Omental fat pad (tissue), 3 donors: ENCODE measurements at regions not wholly inside any gene's neighbourhood (a gene's known extent, or its start where the extent isn't known, plus 50 kb on each side); places are given as distances from the start of the nearest gene placed in this dataset.

ENCODE experiments used
- ATAC-seq: fragments of 150-250 bp; one replicate; pipeline ENCODE4 v1.9.1; 2016; ENCODE audit warnings: mild to moderate bottlenecking, moderate library complexity; ENCODE audit not compliant: low FRiP score
- DNase-seq: peaks from one replicate; pipeline ENCODE4 v3.0.0-alpha.2; 2019; ENCODE audit warnings: low spot score
- TF ChIP-seq, protein P1 (sequence below), 3 donors: fragments of 450-650 bp; IDR thresholded peaks; one replicate each; pipeline ENCODE4 v1.5.1; 2016 to 2017; ENCODE audit warnings: antibody characterized with exemption in 3 of 3, mild to moderate bottlenecking in 3 of 3, moderate library complexity in 2 of 3

- ATAC-seq (no peak), DNase-seq (no peak)
- TF ChIP-seq, protein P1, sequence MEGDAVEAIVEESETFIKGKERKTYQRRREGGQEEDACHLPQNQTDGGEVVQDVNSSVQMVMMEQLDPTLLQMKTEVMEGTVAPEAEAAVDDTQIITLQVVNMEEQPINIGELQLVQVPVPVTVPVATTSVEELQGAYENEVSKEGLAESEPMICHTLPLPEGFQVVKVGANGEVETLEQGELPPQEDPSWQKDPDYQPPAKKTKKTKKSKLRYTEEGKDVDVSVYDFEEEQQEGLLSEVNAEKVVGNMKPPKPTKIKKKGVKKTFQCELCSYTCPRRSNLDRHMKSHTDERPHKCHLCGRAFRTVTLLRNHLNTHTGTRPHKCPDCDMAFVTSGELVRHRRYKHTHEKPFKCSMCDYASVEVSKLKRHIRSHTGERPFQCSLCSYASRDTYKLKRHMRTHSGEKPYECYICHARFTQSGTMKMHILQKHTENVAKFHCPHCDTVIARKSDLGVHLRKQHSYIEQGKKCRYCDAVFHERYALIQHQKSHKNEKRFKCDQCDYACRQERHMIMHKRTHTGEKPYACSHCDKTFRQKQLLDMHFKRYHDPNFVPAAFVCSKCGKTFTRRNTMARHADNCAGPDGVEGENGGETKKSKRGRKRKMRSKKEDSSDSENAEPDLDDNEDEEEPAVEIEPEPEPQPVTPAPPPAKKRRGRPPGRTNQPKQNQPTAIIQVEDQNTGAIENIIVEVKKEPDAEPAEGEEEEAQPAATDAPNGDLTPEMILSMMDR (IDR thresholded peaks at IDR 0.05), result no peak
These were observed 259.1 kb upstream of the RAB6C start for GRCh38 chr2:129720360-129720759.

DNA sequence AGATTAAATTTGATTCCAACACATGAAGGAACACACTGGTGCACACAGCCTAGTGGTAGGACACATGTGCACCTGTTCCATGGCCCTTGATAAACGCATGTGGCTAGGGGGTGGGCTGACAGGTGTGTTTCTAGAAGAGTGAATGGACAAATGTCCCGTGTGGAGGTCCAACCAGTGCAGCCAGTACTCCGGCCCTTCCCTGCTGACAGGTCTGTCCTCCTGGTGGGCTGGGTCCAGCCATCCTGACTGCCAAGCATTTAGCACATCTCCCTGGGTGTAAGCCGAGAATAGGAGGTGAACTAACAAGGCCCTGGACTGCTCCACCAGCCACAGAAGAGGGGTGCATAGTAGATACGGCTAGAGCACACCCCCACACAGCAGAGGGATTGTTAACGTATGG is 258.7 kb upstream of the RAB6C start:
- no peak for ATAC-seq
- TF ChIP-seq, protein P1 (IDR thresholded peaks at IDR 0.05), result no peak
- no peak for DNase-seq

DNA sequence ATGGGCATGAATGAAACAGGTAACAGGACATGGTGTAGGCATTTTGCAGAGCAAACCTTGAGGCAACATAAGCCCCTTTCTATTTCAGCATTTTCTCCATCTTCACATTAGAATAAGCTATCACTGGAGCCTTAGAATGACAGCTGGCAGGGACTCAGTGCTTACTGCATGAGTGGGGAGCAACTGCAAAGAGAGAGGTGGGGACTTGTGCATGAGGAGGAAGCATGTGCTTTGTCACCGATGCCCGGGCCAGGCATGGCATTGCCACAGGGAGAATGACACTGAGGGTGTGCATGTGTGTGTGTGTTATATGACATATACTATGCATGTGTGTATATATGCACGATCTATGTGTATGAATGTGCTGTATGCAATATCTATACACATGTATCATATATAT is 258.2 kb upstream of the RAB6C start:
- ATAC-seq (no peak), DNase-seq (no peak)
- TF ChIP-seq, protein P1 (IDR thresholded peaks at IDR 0.05), result no peak

- TF ChIP-seq, protein P1 (IDR thresholded peaks at IDR 0.05), result no peak
- no peak for ATAC-seq
- no peak for DNase-seq
These were observed 257.6 kb upstream of the RAB6C start for GRCh38 chr2:129721846-129722245.

- no peak for DNase-seq
- ATAC-seq, result no peak
- TF ChIP-seq, protein P1 (IDR thresholded peaks at IDR 0.05), result no peak
These were observed 257.0 kb upstream of the RAB6C start for GRCh38 chr2:129722306-129723019.

DNA sequence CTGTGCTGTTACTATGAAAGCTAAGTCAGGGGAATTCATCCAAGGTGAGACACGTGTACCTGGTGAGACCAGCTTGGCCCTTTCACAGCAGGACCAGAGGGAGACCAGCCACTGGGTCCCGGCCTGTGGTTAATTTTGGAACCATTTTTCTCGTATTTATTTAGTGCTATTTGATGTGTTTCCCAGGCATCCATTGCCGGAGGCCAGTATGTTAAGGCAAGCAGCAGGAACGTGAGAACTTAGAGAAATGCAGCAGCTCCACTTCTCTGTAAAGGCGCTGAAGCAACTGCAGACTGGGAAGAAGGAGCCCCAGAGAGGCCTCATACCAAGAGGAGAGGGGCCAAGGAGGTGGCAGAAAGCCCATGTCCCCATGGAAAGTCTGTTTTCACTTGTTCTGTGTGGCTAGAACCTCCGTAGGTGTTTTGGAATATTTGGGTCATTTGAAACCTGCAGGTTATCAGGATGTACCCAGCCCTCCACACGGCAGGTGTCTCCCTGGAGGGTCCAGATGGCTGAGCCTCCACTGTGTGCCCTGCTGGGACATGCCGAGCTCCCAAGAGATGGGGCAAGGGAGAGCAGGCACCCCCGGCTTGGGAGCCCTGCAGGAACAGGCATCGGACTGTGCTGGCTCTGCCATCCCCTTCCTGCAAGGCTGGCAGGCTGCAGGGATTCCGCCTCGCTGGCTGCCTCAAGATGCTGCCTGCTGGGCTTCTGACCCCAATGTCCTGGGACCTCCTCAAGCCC is 256.0 kb upstream of the RAB6C start:
- TF ChIP-seq, protein P1 (IDR thresholded peaks at IDR 0.05), result no peak
- DNase-seq (no peak), ATAC-seq (no peak)
